IMR-90 (cell line): ENCODE measurements at regions not wholly inside any gene's neighbourhood (a gene's known extent, or its start where the extent isn't known, plus 50 kb on each side); places are given as distances from the start of the nearest gene placed in this dataset.

Experiments used
- ATAC-seq: fragments of 200-7000 bp; cut with Tn5 transposase; 2 replicates; pipeline ENCODE4 v1.9.1; 2020; ENCODE audit warnings: low read depth, mild to moderate bottlenecking, moderate library complexity
- BruUV-seq: library from RNA; stranded (reverse); fragments of 400-500 nt; replicated peaks from 2 replicates; lab custom pipeline; 2021; lab: Mats Ljungman, UMichigan
- CTCF ChIA-PET: fragments of 300-600 bp; formaldehyde crosslinking; extraction: SDS; loops from one replicate; lab custom pipeline; 2021; ENCODE audit warnings: antibody characterized with exemption; lab: Yijun Ruan, JAX
- POLR2A ChIA-PET: fragments of 300-600 bp; sonication (Branson Sonifier 250); formaldehyde crosslinking; loops from one replicate; lab custom pipeline; 2022; ENCODE audit warnings: antibody characterized with exemption; ENCODE audit not compliant: unreplicated experiment; lab: Charles Lee
- DNase-seq: peaks from one replicate; pipeline ENCODE4 v3.0.0; 2013
- H2AFZ ChIP-seq: replicated peaks from 2 replicates; pipeline ENCODE3; 2013; ENCODE audit warnings: low read length, mild to moderate bottlenecking; ENCODE audit not compliant: poor library complexity
- H2AK5ac ChIP-seq: 2 replicates; pipeline ENCODE4 v1.6.1; 2013; ENCODE audit warnings: low read depth, low read length, inconsistent platforms
- H2AK9ac ChIP-seq: replicated peaks from 2 replicates; pipeline ENCODE3; 2013; ENCODE audit warnings: mild to moderate bottlenecking, low read depth, low read length, moderate library complexity; ENCODE audit not compliant: poor library complexity
- H2BK120ac ChIP-seq: 2 replicates; pipeline ENCODE4 v1.6.1; 2013; ENCODE audit warnings: low read depth, low read length, inconsistent platforms
- H2BK15ac ChIP-seq: 3 replicates; pipeline ENCODE4 v1.6.1; 2013; ENCODE audit warnings: low read depth, low read length, inconsistent platforms
- H2BK20ac ChIP-seq: 2 replicates; pipeline ENCODE4 v1.6.1; 2013; ENCODE audit warnings: low read depth, mild to moderate bottlenecking, inconsistent platforms, low read length, moderate library complexity
- H2BK5ac ChIP-seq: 2 replicates; pipeline ENCODE4 v1.6.1; 2013; ENCODE audit warnings: mild to moderate bottlenecking, low read depth, low read length, inconsistent platforms; ENCODE audit not compliant: poor library complexity, severe bottlenecking
- H3K14ac ChIP-seq: replicated peaks from 2 replicates; pipeline ENCODE4 v1.6.1; 2013; ENCODE audit warnings: low read depth, low read length, inconsistent platforms
- H3K18ac ChIP-seq: 2 replicates; pipeline ENCODE4 v1.6.1; 2013; ENCODE audit warnings: low read depth, low read length, control low read depth
- H3K23ac ChIP-seq: 2 replicates; pipeline ENCODE4 v1.6.1; 2013; ENCODE audit warnings: low read depth, low read length, inconsistent platforms
- H3K27ac ChIP-seq: 2 replicates; pipeline ENCODE4 v1.5.1; 2013; ENCODE audit warnings: mild to moderate bottlenecking, control low read depth, low read length; ENCODE audit not compliant: insufficient read depth
- H3K27me3 ChIP-seq: 2 replicates; pipeline ENCODE4 v1.6.1; 2013; ENCODE audit warnings: low read length; ENCODE audit not compliant: control insufficient read depth, insufficient read depth
- H3K36me3 ChIP-seq: 2 replicates; pipeline ENCODE4 v1.6.1; 2013; ENCODE audit warnings: low read length, mixed read lengths; ENCODE audit not compliant: control insufficient read depth, insufficient read depth
- H3K4ac ChIP-seq: 2 replicates; pipeline ENCODE4 v1.6.1; 2013; ENCODE audit warnings: low read depth, low read length, inconsistent platforms
- H3K4me1 ChIP-seq: 2 replicates; pipeline ENCODE4 v1.6.1; 2013; ENCODE audit warnings: low read length, mixed read lengths; ENCODE audit not compliant: control insufficient read depth, insufficient read depth
- H3K4me2 ChIP-seq: 2 replicates; pipeline ENCODE4 v1.6.1; 2013; ENCODE audit warnings: low read depth, mild to moderate bottlenecking, control low read depth, low read length, moderate library complexity
- H3K4me3 ChIP-seq: 2 replicates; pipeline ENCODE4 v1.5.1; 2013; ENCODE audit warnings: low read depth, mild to moderate bottlenecking, control low read depth, low read length, moderate library complexity; ENCODE audit not compliant: insufficient read depth
- H3K56ac ChIP-seq: 2 replicates; pipeline ENCODE4 v1.6.1; 2013; ENCODE audit warnings: low read length, inconsistent platforms; ENCODE audit not compliant: insufficient read depth; ENCODE audit errors: extremely low read depth
- H3K79me1 ChIP-seq, 2 experiments: 2 replicates each; pipeline ENCODE4 v1.6.1; 2013; ENCODE audit warnings: low read length in 2 of 2, inconsistent platforms in 1 of 2, low read depth in 1 of 2
- H3K9ac ChIP-seq: 2 replicates; pipeline ENCODE4 v1.6.1; 2013; ENCODE audit warnings: low read depth, low read length, control low read depth
- H3K9me1 ChIP-seq: 2 replicates; pipeline ENCODE4 v1.6.1; 2013; ENCODE audit warnings: low read length, inconsistent platforms; ENCODE audit not compliant: insufficient read depth
- H3K9me3 ChIP-seq: 2 replicates; pipeline ENCODE4 v1.6.1; 2013; ENCODE audit warnings: low read length; ENCODE audit not compliant: control insufficient read depth, insufficient read depth
- H4K20me1 ChIP-seq: 2 replicates; pipeline ENCODE4 v1.6.1; 2013; ENCODE audit warnings: low read length, inconsistent platforms; ENCODE audit not compliant: insufficient read depth
- H4K5ac ChIP-seq: 2 replicates; pipeline ENCODE4 v1.6.1; 2013; ENCODE audit warnings: mild to moderate bottlenecking, low read depth, low read length, control low read depth
- H4K8ac ChIP-seq, 2 experiments: 2 replicates each; pipeline ENCODE4 v1.6.1; 2013; ENCODE audit warnings: low read depth in 2 of 2, low read length in 2 of 2, control low read depth in 1 of 2, inconsistent platforms in 1 of 2
- H4K91ac ChIP-seq: 2 replicates; pipeline ENCODE4 v1.6.1; 2013; ENCODE audit warnings: low read depth, low read length, inconsistent platforms; ENCODE audit not compliant: insufficient read depth
- BHLHE40 ChIP-seq: fragments of 150-350 bp; IDR thresholded peaks from 2 replicates; pipeline ENCODE4 v1.6.1; 2016; ENCODE audit warnings: mild to moderate bottlenecking, low read depth, low read length
- CEBPB ChIP-seq: IDR thresholded peaks from 2 replicates; pipeline ENCODE4 v1.6.1; 2012; ENCODE audit warnings: low read depth, low read length, improper control_type of control experiment
- CHD1 ChIP-seq: IDR thresholded peaks from 2 replicates; pipeline ENCODE4 v1.6.1; 2012; ENCODE audit warnings: low read depth, low read length, improper control_type of control experiment
- FOS ChIP-seq: fragments of 150-350 bp; IDR thresholded peaks from 2 replicates; pipeline ENCODE4 v1.6.1; 2016; ENCODE audit warnings: low read depth, low read length
- MAFK ChIP-seq: IDR thresholded peaks from 2 replicates; pipeline ENCODE4 v1.6.1; 2012; ENCODE audit warnings: low read depth, low read length, improper control_type of control experiment
- MAZ ChIP-seq: IDR thresholded peaks from 2 replicates; pipeline ENCODE4 v1.6.1; 2012; ENCODE audit warnings: low read depth, mild to moderate bottlenecking, low read length, improper control_type of control experiment, moderate library complexity, borderline replicate concordance
- MXI1 ChIP-seq: IDR thresholded peaks from 2 replicates; pipeline ENCODE4 v1.6.1; 2012; ENCODE audit warnings: low read depth, mild to moderate bottlenecking, low read length, moderate library complexity, borderline replicate concordance
- NFE2L2 ChIP-seq: fragments of 150-350 bp; IDR thresholded peaks from 2 replicates; pipeline ENCODE4 v1.6.1; 2016; ENCODE audit warnings: low read depth, mild to moderate bottlenecking, low read length
- POLR2A ChIP-seq: IDR thresholded peaks from 2 replicates; pipeline ENCODE4 v1.6.1; 2012; ENCODE audit warnings: mild to moderate bottlenecking, low read depth, low read length
- RAD21 ChIP-seq: IDR thresholded peaks from 2 replicates; pipeline ENCODE4 v1.6.1; 2012; ENCODE audit warnings: low read length, improper control_type of control experiment
- RCOR1 ChIP-seq: IDR thresholded peaks from 2 replicates; pipeline ENCODE4 v1.6.1; 2012; ENCODE audit warnings: mild to moderate bottlenecking, low read length, improper control_type of control experiment; ENCODE audit not compliant: insufficient replicate concordance
- RFX5 ChIP-seq: IDR thresholded peaks from 2 replicates; pipeline ENCODE4 v1.8.0; 2012; ENCODE audit warnings: low read depth, mild to moderate bottlenecking, low read length, moderate library complexity
- SMC3 ChIP-seq: fragments of 150-350 bp; IDR thresholded peaks from 2 replicates; pipeline ENCODE4 v1.6.1; 2016; ENCODE audit warnings: low read depth, mild to moderate bottlenecking, antibody characterized with exemption, low read length, moderate library complexity
- WGBS, 2 experiments: methylation state at CpG; one replicate each; pipeline versions ENCODE4 v1.1.5 to v1.1.7; 2013; ENCODE audit warnings: missing lambda C conversion rate in 2 of 2; ENCODE audit not compliant: insufficient read length in 1 of 2; ENCODE audit errors: extremely low coverage in 2 of 2; 5-methylcytosine and 5-hydroxymethylcytosine counted together
- dilution Hi-C: fragments of 300-500 bp; cut with HindIII; formaldehyde crosslinking; loops from one replicate; pipeline ENCODE4 v1.14.3; 2018; ENCODE audit warnings: low sequenced_read_pairs; ENCODE audit not compliant: unreplicated experiment
- in situ Hi-C: fragments of 300-500 bp; cut with MboI; formaldehyde crosslinking; loops from 3 replicates; pipeline ENCODE4 v1.14.3; 2019; ENCODE audit warnings: low sequenced_read_pairs, inconsistent platforms, mixed read lengths
- intact Hi-C: fragments of 100-400 bp; cut with micrococcal nuclease; formaldehyde crosslinking; loops from 2 replicates; pipeline ENCODE4 v1.10.0; 2022
- TF ChIP-seq, protein P1 (sequence below): fragments of 150-350 bp; IDR thresholded peaks from 2 replicates; pipeline ENCODE4 v1.6.1; 2017; ENCODE audit warnings: mild to moderate bottlenecking, antibody characterized with exemption, low read length, low read depth
- TF ChIP-seq, protein P2 (sequence below): conservative IDR thresholded peaks from 2 replicates; pipeline ENCODE4 v1.5.1; 2012; ENCODE audit warnings: mild to moderate bottlenecking, low read depth, low read length, improper control_type of control experiment
- TF ChIP-seq, protein P3 (sequence below): fragments of 150-350 bp; IDR thresholded peaks from 2 replicates; pipeline ENCODE4 v1.6.1; 2016; ENCODE audit warnings: low read depth, mild to moderate bottlenecking, low read length, moderate library complexity, borderline replicate concordance

DNA sequence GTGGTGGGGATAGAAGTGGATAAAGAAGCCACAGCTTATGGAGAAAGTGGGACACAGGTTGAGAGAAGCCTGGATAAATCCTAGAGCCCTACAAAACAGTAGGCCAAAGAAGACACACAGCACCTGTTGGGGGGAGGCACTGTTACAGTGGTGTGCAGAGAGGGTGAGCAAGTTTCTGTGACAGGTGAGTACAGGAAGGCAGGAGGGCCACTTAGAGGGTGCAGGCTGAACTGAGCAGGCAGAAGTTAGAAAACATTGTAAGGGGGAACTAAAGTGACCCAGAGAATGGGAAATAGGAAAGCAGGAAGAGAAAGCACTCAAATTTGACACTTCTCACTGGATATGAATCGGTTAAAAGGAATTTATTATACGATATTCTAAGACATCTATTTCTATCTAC, 146.1 kb upstream of the TMCO5A start:
- POLR2A ChIA-PET, result no interaction called here
- Histone ChIP-seq H3K9ac (no peak overlapping the region), H4K91ac (peak overlapping the region; percentile 20; the same call in 1 of the 2 replicates), H3K14ac (peak overlapping the region; percentile 3; the same call in 1 of the 2 replicates), H2BK5ac (peak overlapping the region; percentile 42), H2BK120ac (peak overlapping the region; percentile 72), H3K27me3 (no peaks in the 10 kb centered on the region), H3K9me1 (0 out of 2 replicates have a peak, but pooled peaks cover 5% of the 10 kb centered on the region), H2AK5ac (peak overlapping the region; percentile 46; the same call in 1 of the 2 replicates), H3K23ac (no peak overlapping the region), H2AFZ (peak overlapping the region; percentile 55), H3K9me3 (no peaks in the 10 kb centered on the region), H3K4ac (peak overlapping the region; percentile 58), H4K8ac (peak overlapping the region; percentile 40 to 60; a peak in 2 of 4 replicates), H3K4me1 (peaks cover 5% of the 10 kb centered on the region; the same call in 1 of the 2 replicates), H4K5ac (no peak overlapping the region), H2BK20ac (peak overlapping the region; percentile 78; the same call in 1 of the 2 replicates), H3K27ac (no peak overlapping the region), H4K20me1 (no peaks in the 10 kb centered on the region), H3K36me3 (no peaks in the 10 kb centered on the region), H2BK15ac (peak overlapping the region; percentile 87; the same call in 1 of the 3 replicates), H2AK9ac (no peak overlapping the region), H3K4me3 (no peak overlapping the region), H3K4me2 (no peak overlapping the region), H3K79me1 (no peaks in the 10 kb centered on the region), H3K56ac (no peak overlapping the region), H3K18ac (no peak overlapping the region)
- WGBS, 2 experiments, result no CpG with 5 or more reads among the region's 2 CpGs
- ATAC-seq (no peak), DNase-seq (no peak)
- CTCF ChIA-PET, result no interaction called here
- TF ChIP-seq, protein P1, sequence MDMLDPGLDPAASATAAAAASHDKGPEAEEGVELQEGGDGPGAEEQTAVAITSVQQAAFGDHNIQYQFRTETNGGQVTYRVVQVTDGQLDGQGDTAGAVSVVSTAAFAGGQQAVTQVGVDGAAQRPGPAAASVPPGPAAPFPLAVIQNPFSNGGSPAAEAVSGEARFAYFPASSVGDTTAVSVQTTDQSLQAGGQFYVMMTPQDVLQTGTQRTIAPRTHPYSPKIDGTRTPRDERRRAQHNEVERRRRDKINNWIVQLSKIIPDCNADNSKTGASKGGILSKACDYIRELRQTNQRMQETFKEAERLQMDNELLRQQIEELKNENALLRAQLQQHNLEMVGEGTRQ, result no peak
- TF ChIP-seq SMC3, result no peak
- no peak for TF ChIP-seq MAZ
- TF ChIP-seq POLR2A, result no peak
- no peak for TF ChIP-seq BHLHE40
- no peak for TF ChIP-seq FOS
- TF ChIP-seq, protein P2, sequence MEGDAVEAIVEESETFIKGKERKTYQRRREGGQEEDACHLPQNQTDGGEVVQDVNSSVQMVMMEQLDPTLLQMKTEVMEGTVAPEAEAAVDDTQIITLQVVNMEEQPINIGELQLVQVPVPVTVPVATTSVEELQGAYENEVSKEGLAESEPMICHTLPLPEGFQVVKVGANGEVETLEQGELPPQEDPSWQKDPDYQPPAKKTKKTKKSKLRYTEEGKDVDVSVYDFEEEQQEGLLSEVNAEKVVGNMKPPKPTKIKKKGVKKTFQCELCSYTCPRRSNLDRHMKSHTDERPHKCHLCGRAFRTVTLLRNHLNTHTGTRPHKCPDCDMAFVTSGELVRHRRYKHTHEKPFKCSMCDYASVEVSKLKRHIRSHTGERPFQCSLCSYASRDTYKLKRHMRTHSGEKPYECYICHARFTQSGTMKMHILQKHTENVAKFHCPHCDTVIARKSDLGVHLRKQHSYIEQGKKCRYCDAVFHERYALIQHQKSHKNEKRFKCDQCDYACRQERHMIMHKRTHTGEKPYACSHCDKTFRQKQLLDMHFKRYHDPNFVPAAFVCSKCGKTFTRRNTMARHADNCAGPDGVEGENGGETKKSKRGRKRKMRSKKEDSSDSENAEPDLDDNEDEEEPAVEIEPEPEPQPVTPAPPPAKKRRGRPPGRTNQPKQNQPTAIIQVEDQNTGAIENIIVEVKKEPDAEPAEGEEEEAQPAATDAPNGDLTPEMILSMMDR, result no peak
- TF ChIP-seq, protein P3, sequence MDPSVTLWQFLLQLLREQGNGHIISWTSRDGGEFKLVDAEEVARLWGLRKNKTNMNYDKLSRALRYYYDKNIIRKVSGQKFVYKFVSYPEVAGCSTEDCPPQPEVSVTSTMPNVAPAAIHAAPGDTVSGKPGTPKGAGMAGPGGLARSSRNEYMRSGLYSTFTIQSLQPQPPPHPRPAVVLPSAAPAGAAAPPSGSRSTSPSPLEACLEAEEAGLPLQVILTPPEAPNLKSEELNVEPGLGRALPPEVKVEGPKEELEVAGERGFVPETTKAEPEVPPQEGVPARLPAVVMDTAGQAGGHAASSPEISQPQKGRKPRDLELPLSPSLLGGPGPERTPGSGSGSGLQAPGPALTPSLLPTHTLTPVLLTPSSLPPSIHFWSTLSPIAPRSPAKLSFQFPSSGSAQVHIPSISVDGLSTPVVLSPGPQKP, result no peak
- no peak for TF ChIP-seq RCOR1
- no peak for TF ChIP-seq CEBPB
- TF ChIP-seq CHD1, result no peak
- TF ChIP-seq MAFK, result no peak
- no peak for TF ChIP-seq MXI1
- no peak for TF ChIP-seq RAD21
- TF ChIP-seq NFE2L2, result no peak
- TF ChIP-seq RFX5, result no peak
- dilution Hi-C loops, result no loop called here
- in situ Hi-C loops, result no loop called here
- intact Hi-C loops, result loop anchor here (10.0 kb wide), 1 partner anchor 64 kb away; no protein-coding TSS in a partner anchor
- no TSS peak for BruUV-seq
